H1 (cell line): ENCODE measurements at regions not wholly inside any gene's neighbourhood (a gene's known extent, or its start where the extent isn't known, plus 50 kb on each side); places are given as distances from the start of the nearest gene placed in this dataset.

Experiments used
- CHD7 ChIP-seq: fragments of 300-600 bp; sonication (generic); IDR thresholded peaks from 2 replicates; pipeline ENCODE4 v1.7.1; 2012; ENCODE audit warnings: low read length, moderate library complexity, mild to moderate bottlenecking, inconsistent platforms; ENCODE audit not compliant: insufficient replicate concordance
- MAX ChIP-seq: IDR thresholded peaks from 2 replicates; pipeline ENCODE4 v1.6.1; 2012; ENCODE audit warnings: inconsistent platforms
- SAP30 ChIP-seq: fragments of 300-600 bp; sonication (generic); IDR thresholded peaks from 2 replicates; pipeline ENCODE4 v1.7.1; 2012; ENCODE audit warnings: low read length, moderate library complexity, mild to moderate bottlenecking, inconsistent platforms; ENCODE audit not compliant: insufficient read depth, insufficient replicate concordance
- SIX5 ChIP-seq: IDR thresholded peaks from 2 replicates; pipeline ENCODE4 v1.6.1; 2011; ENCODE audit warnings: mild to moderate bottlenecking, low read depth, low read length
- TAF1 ChIP-seq: IDR thresholded peaks from 2 replicates; pipeline ENCODE4 v1.6.1; 2011; ENCODE audit warnings: mild to moderate bottlenecking, low read depth, low read length

- TF ChIP-seq CHD7 (no peak), SAP30 (no peak), MAX (no peak), SIX5 (no peak), TAF1 (no peak)
Observed at GRCh38 chr3:73697020-73697419, 72.3 kb upstream of the PDZRN3 start (continued).
